ENCODE measurements at regions not wholly inside any gene's neighbourhood (a gene's known extent, or its start where the extent isn't known, plus 50 kb on each side); places are given as distances from the start of the nearest gene placed in this dataset.

GRCh38 chr16:85418978-85419491 is 194.1 kb upstream of the GSE1 start:
- Histone ChIP-seq H3K27ac (ENCODE audit: low read depth, low read length) (no peak overlapping the region), H3K36me3 (ENCODE audit: insufficient read depth, low read length) (no peaks in the 10 kb centered on the region), H3K9ac (ENCODE audit: low read length) (no peak overlapping the region), H3K9me3 (ENCODE audit: insufficient read depth, low read depth, low read length) (no peaks in the 10 kb centered on the region), H3K79me2 (ENCODE audit: insufficient read depth, low read length) (no peaks in the 10 kb centered on the region), H2AFZ (ENCODE audit: low read depth, low read length) (no peak overlapping the region), H3K4me2 (ENCODE audit: low read length) (no peak overlapping the region), H4K20me1 (ENCODE audit: insufficient read depth, low read length) (peaks cover 57% of the 10 kb centered on the region), H3K27me3 (ENCODE audit: insufficient read depth, low read length) (no peaks in the 10 kb centered on the region), H3K4me3 (ENCODE audit: insufficient read depth, low read depth, low read length) (no peak overlapping the region), H3K4me1 (ENCODE audit: insufficient read depth, low read length) (no peaks in the 10 kb centered on the region)
- peaks cover 2% of the 10 kb centered on the region for H3K4me1 Mint-ChIP-seq (ENCODE audit: low read depth, unreplicated experiment)
- H3K27me3 Mint-ChIP-seq (ENCODE audit: low read depth, unreplicated experiment): peaks cover 17% of the 10 kb centered on the region
- DNase-seq (ENCODE audit: low read depth) (no peak), FAIRE-seq (no peak)
- no peaks in the 10 kb centered on the region for H3K9me3 Mint-ChIP-seq (ENCODE audit: unreplicated experiment)
- no peak overlapping the region for H3K4me3 Mint-ChIP-seq (ENCODE audit: unreplicated experiment)
- TF ChIP-seq CTCF (IDR thresholded peaks at IDR 0.05; ENCODE audit: insufficient read depth, low read depth, low read length) (no peak), EZH2 (IDR thresholded peaks at IDR 0.05; ENCODE audit: insufficient read depth, low read length) (no peak)
- H3K27ac Mint-ChIP-seq (ENCODE audit: unreplicated experiment): no peak overlapping the region
- no peaks in the 10 kb centered on the region for H3K36me3 Mint-ChIP-seq (ENCODE audit: low read depth, unreplicated experiment)

- Histone ChIP-seq H3K27me3 (ENCODE audit: insufficient read depth, low read length) (no peaks in the 10 kb centered on the region), H4K20me1 (ENCODE audit: insufficient read depth, low read length) (peaks cover 57% of the 10 kb centered on the region), H3K9ac (ENCODE audit: low read length) (no peak overlapping the region), H3K27ac (ENCODE audit: low read depth, low read length) (no peak overlapping the region), H3K79me2 (ENCODE audit: insufficient read depth, low read length) (no peaks in the 10 kb centered on the region), H2AFZ (ENCODE audit: low read depth, low read length) (no peak overlapping the region), H3K36me3 (ENCODE audit: insufficient read depth, low read length) (no peaks in the 10 kb centered on the region), H3K4me2 (ENCODE audit: low read length) (no peak overlapping the region), H3K4me1 (ENCODE audit: insufficient read depth, low read length) (no peaks in the 10 kb centered on the region), H3K9me3 (ENCODE audit: insufficient read depth, low read depth, low read length) (no peaks in the 10 kb centered on the region), H3K4me3 (ENCODE audit: insufficient read depth, low read depth, low read length) (no peak overlapping the region)
- Mint-ChIP-seq H3K27me3 (ENCODE audit: low read depth, unreplicated experiment) (peaks cover 22% of the 10 kb centered on the region), H3K9me3 (ENCODE audit: unreplicated experiment) (no peaks in the 10 kb centered on the region), H3K27ac (ENCODE audit: unreplicated experiment) (no peak overlapping the region), H3K4me1 (ENCODE audit: low read depth, unreplicated experiment) (peaks cover 2% of the 10 kb centered on the region), H3K36me3 (ENCODE audit: low read depth, unreplicated experiment) (no peaks in the 10 kb centered on the region), H3K4me3 (ENCODE audit: unreplicated experiment) (no peak overlapping the region)
- FAIRE-seq (no peak), DNase-seq (ENCODE audit: low read depth) (no peak)
- TF ChIP-seq CTCF (IDR thresholded peaks at IDR 0.05; ENCODE audit: insufficient read depth, low read depth, low read length): no peak
- TF ChIP-seq EZH2 (IDR thresholded peaks at IDR 0.05; ENCODE audit: insufficient read depth, low read length): no peak
Measured at GRCh38 chr16:85419503-85420408, 193.4 kb upstream of the GSE1 start.
